GM23338 (cell line): ENCODE measurements at regions not wholly inside any gene's neighbourhood (a gene's known extent, or its start where the extent isn't known, plus 50 kb on each side); places are given as distances from the start of the nearest gene placed in this dataset.

ENCODE experiments used
- ATAC-seq: fragments of 200-7000 bp; cut with Tn5 transposase; 3 replicates; pipeline ENCODE4 v1.9.1; 2020
- DNase-seq: peaks from one replicate; pipeline ENCODE4 v3.0.0-alpha.2; 2015; ENCODE audit warnings: low spot score
- H2AFZ ChIP-seq: fragments of 200-600 bp; sonication (generic); 2 replicates; pipeline ENCODE4 v1.8.0; 2016; ENCODE audit warnings: antibody characterized with exemption, mild to moderate bottlenecking, moderate library complexity
- H3F3A ChIP-seq: fragments of 200-600 bp; sonication (generic); replicated peaks from 2 replicates; pipeline ENCODE4 v1.8.0; 2017; ENCODE audit warnings: antibody characterized with exemption, mixed run types, low read depth
- H3K27ac ChIP-seq: fragments of 200-600 bp; sonication (generic); 2 replicates; pipeline ENCODE4 v1.6.1; 2016; ENCODE audit warnings: low read depth
- H3K27me3 ChIP-seq: fragments of 200-600 bp; sonication (generic); 2 replicates; pipeline ENCODE4 v1.8.0; 2016; ENCODE audit warnings: mild to moderate bottlenecking, mixed run types, moderate library complexity; ENCODE audit not compliant: insufficient read depth
- H3K36me3 ChIP-seq: fragments of 200-600 bp; sonication (generic); 2 replicates; pipeline ENCODE4 v1.8.0; 2016; ENCODE audit warnings: mild to moderate bottlenecking; ENCODE audit not compliant: insufficient read depth
- H3K4me1 ChIP-seq: fragments of 200-600 bp; sonication (generic); 2 replicates; pipeline ENCODE4 v1.8.0; 2016; ENCODE audit warnings: mild to moderate bottlenecking, moderate library complexity; ENCODE audit not compliant: insufficient read depth
- H3K4me2 ChIP-seq: fragments of 200-600 bp; sonication (generic); 2 replicates; pipeline ENCODE4 v1.7.1; 2017; ENCODE audit warnings: mixed run types
- H3K4me3 ChIP-seq: fragments of 200-600 bp; sonication (generic); 2 replicates; pipeline ENCODE4 v1.6.1; 2016; ENCODE audit warnings: mixed run types
- H3K79me2 ChIP-seq: fragments of 200-600 bp; sonication (generic); replicated peaks from 2 replicates; pipeline ENCODE4 v1.8.0; 2017; ENCODE audit warnings: mild to moderate bottlenecking; ENCODE audit not compliant: insufficient read depth
- H3K9me2 ChIP-seq: fragments of 200-600 bp; sonication (generic); 2 replicates; pipeline ENCODE4 v1.8.0; 2017; ENCODE audit not compliant: insufficient read depth
- H4K20me1 ChIP-seq: fragments of 200-600 bp; sonication (generic); replicated peaks from 2 replicates; pipeline ENCODE4 v1.8.0; 2017; ENCODE audit warnings: mild to moderate bottlenecking; ENCODE audit not compliant: insufficient read depth
- H3K27ac Mint-ChIP-seq: 2 replicates; pipeline ENCODE4 v1.8.0; 2020; ENCODE audit warnings: inconsistent platforms, mild to moderate bottlenecking, moderate library complexity, mixed read lengths
- H3K27me3 Mint-ChIP-seq: 3 replicates; pipeline ENCODE4 v1.8.0; 2022; ENCODE audit warnings: low read depth, mild to moderate bottlenecking, moderate library complexity, mixed read lengths, inconsistent platforms; ENCODE audit not compliant: insufficient read depth, poor library complexity
- H3K36me3 Mint-ChIP-seq: 3 replicates; pipeline ENCODE4 v1.8.0; 2021; ENCODE audit warnings: low read depth, mild to moderate bottlenecking, inconsistent platforms, moderate library complexity, mixed read lengths
- H3K4me1 Mint-ChIP-seq: 3 replicates; pipeline ENCODE4 v1.8.0; 2020; ENCODE audit warnings: mild to moderate bottlenecking, inconsistent platforms, mixed read lengths
- H3K4me3 Mint-ChIP-seq: 3 replicates; pipeline ENCODE4 v1.8.0; 2021; ENCODE audit warnings: moderate library complexity, mild to moderate bottlenecking, inconsistent platforms, mixed read lengths
- H3K9me3 Mint-ChIP-seq: 3 replicates; pipeline ENCODE4 v1.8.0; 2020; ENCODE audit warnings: moderate library complexity, mild to moderate bottlenecking, inconsistent platforms, mixed read lengths
- CREB1 ChIP-seq: fragments of 250-450 bp; sonication (Bioruptor Pico); IDR thresholded peaks from 2 replicates; pipeline ENCODE4 v1.5.0; 2020; ENCODE audit warnings: low read depth, mild to moderate bottlenecking, moderate library complexity
- NANOG ChIP-seq: IDR thresholded peaks from 2 replicates; pipeline ENCODE4 v1.6.1; 2016; ENCODE audit warnings: antibody characterized with exemption, borderline replicate concordance
- STAT1 ChIP-seq: IDR thresholded peaks from one replicate; pipeline ENCODE4 v1.6.1; 2016; ENCODE audit warnings: antibody characterized with exemption; ENCODE audit not compliant: unreplicated experiment
- ZNF114 ChIP-seq: fragments of 250-450 bp; sonication (Bioruptor Pico); IDR thresholded peaks from 2 replicates; pipeline ENCODE4 v1.5.0; 2020; ENCODE audit warnings: mild to moderate bottlenecking, moderate library complexity
- TF ChIP-seq, protein P1 (sequence below): IDR thresholded peaks from 2 replicates; pipeline ENCODE4 v1.6.1; 2016; ENCODE audit warnings: antibody characterized with exemption
- TF ChIP-seq, protein P2 (sequence below), 2 experiments: fragments of 200-600 bp in 1 of 2; sonication (generic) in 1 of 2; conservative IDR thresholded peaks; 2 replicates each; pipeline versions ENCODE4 v1.5.1 to v1.6.1; 2016 to 2017; ENCODE audit warnings: antibody characterized with exemption in 2 of 2, low read depth in 2 of 2, mild to moderate bottlenecking in 2 of 2, moderate library complexity in 1 of 2
- TF ChIP-seq, protein P3 (sequence below): fragments of 250-450 bp; sonication (Bioruptor Pico); IDR thresholded peaks from 2 replicates; pipeline ENCODE4 v1.5.0; 2020; ENCODE audit warnings: mild to moderate bottlenecking, moderate library complexity

DNA sequence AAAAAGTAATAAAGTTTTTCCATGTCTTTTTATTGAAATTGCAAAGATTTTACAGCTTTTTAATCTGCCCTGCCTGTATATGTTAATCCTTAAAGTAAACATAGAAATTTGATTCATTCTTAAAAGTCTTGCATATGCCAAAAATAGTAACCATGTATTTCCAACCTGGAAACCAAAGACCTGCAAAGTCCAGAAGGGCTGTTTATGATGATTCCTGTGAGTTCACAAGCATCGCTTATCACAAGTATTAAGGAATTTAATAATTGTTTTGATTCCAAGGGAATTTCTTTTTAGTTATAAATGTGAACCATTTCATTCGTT lies 199.1 kb downstream of the PTPRC start:
- no peaks in the 10 kb centered on the region for H3K36me3 ChIP-seq
- H3K27me3 Mint-ChIP-seq, result no peaks in the 10 kb centered on the region
- H3F3A ChIP-seq, result no peaks in the 10 kb centered on the region
- DNase-seq, result no peak
- H3K4me1 Mint-ChIP-seq, result no peaks in the 10 kb centered on the region; the same call in 2 of the 3 replicates
- TF ChIP-seq, protein P1, sequence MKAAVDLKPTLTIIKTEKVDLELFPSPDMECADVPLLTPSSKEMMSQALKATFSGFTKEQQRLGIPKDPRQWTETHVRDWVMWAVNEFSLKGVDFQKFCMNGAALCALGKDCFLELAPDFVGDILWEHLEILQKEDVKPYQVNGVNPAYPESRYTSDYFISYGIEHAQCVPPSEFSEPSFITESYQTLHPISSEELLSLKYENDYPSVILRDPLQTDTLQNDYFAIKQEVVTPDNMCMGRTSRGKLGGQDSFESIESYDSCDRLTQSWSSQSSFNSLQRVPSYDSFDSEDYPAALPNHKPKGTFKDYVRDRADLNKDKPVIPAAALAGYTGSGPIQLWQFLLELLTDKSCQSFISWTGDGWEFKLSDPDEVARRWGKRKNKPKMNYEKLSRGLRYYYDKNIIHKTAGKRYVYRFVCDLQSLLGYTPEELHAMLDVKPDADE, result no peak
- TF ChIP-seq, protein P2, sequence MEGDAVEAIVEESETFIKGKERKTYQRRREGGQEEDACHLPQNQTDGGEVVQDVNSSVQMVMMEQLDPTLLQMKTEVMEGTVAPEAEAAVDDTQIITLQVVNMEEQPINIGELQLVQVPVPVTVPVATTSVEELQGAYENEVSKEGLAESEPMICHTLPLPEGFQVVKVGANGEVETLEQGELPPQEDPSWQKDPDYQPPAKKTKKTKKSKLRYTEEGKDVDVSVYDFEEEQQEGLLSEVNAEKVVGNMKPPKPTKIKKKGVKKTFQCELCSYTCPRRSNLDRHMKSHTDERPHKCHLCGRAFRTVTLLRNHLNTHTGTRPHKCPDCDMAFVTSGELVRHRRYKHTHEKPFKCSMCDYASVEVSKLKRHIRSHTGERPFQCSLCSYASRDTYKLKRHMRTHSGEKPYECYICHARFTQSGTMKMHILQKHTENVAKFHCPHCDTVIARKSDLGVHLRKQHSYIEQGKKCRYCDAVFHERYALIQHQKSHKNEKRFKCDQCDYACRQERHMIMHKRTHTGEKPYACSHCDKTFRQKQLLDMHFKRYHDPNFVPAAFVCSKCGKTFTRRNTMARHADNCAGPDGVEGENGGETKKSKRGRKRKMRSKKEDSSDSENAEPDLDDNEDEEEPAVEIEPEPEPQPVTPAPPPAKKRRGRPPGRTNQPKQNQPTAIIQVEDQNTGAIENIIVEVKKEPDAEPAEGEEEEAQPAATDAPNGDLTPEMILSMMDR (conservative IDR thresholded peaks at IDR 0.05; ENCODE audit: low read depth in 2 of 2), result no peak
- TF ChIP-seq STAT1, result no peak
- TF ChIP-seq, protein P3, sequence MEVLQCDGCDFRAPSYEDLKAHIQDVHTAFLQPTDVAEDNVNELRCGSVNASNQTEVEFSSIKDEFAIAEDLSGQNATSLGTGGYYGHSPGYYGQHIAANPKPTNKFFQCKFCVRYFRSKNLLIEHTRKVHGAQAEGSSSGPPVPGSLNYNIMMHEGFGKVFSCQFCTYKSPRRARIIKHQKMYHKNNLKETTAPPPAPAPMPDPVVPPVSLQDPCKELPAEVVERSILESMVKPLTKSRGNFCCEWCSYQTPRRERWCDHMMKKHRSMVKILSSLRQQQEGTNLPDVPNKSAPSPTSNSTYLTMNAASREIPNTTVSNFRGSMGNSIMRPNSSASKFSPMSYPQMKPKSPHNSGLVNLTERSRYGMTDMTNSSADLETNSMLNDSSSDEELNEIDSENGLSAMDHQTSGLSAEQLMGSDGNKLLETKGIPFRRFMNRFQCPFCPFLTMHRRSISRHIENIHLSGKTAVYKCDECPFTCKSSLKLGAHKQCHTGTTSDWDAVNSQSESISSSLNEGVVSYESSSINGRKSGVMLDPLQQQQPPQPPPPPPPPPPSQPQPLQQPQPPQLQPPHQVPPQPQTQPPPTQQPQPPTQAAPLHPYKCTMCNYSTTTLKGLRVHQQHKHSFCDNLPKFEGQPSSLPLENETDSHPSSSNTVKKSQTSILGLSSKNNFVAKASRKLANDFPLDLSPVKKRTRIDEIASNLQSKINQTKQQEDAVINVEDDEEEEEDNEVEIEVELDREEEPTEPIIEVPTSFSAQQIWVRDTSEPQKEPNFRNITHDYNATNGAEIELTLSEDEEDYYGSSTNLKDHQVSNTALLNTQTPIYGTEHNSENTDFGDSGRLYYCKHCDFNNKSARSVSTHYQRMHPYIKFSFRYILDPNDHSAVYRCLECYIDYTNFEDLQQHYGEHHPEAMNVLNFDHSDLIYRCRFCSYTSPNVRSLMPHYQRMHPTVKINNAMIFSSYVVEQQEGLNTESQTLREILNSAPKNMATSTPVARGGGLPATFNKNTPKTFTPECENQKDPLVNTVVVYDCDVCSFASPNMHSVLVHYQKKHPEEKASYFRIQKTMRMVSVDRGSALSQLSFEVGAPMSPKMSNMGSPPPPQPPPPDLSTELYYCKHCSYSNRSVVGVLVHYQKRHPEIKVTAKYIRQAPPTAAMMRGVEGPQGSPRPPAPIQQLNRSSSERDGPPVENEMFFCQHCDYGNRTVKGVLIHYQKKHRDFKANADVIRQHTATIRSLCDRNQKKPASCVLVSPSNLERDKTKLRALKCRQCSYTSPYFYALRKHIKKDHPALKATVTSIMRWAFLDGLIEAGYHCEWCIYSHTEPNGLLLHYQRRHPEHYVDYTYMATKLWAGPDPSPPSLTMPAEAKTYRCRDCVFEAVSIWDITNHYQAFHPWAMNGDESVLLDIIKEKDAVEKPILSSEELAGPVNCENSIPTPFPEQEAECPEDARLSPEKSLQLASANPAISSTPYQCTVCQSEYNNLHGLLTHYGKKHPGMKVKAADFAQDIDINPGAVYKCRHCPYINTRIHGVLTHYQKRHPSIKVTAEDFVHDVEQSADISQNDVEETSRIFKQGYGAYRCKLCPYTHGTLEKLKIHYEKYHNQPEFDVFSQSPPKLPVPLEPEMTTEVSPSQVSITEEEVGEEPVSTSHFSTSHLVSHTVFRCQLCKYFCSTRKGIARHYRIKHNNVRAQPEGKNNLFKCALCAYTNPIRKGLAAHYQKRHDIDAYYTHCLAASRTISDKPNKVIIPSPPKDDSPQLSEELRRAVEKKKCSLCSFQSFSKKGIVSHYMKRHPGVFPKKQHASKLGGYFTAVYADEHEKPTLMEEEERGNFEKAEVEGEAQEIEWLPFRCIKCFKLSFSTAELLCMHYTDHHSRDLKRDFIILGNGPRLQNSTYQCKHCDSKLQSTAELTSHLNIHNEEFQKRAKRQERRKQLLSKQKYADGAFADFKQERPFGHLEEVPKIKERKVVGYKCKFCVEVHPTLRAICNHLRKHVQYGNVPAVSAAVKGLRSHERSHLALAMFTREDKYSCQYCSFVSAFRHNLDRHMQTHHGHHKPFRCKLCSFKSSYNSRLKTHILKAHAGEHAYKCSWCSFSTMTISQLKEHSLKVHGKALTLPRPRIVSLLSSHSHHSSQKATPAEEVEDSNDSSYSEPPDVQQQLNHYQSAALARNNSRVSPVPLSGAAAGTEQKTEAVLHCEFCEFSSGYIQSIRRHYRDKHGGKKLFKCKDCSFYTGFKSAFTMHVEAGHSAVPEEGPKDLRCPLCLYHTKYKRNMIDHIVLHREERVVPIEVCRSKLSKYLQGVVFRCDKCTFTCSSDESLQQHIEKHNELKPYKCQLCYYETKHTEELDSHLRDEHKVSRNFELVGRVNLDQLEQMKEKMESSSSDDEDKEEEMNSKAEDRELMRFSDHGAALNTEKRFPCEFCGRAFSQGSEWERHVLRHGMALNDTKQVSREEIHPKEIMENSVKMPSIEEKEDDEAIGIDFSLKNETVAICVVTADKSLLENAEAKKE (CRISPR knock-in tag), result no peak
- no peak for TF ChIP-seq ZNF114 (CRISPR knock-in tag)
- no peak for TF ChIP-seq CREB1
- TF ChIP-seq NANOG, result no peak
- H3K9me2 ChIP-seq, result 0 out of 2 replicates have a peak, but pooled peaks cover 15% of the 10 kb centered on the region
- H3K4me3 Mint-ChIP-seq, result no peak overlapping the region
- H3K27ac Mint-ChIP-seq, result no peak overlapping the region
- no peaks in the 10 kb centered on the region for H3K9me3 Mint-ChIP-seq
- H3K79me2 ChIP-seq, result no peaks in the 10 kb centered on the region
- no peak overlapping the region for H3K4me3 ChIP-seq
- ATAC-seq, result no peak
- no peak overlapping the region for H3K27ac ChIP-seq
- no peaks in the 10 kb centered on the region for H3K27me3 ChIP-seq
- H3K36me3 Mint-ChIP-seq, result no peaks in the 10 kb centered on the region
- H3K4me2 ChIP-seq, result no peak overlapping the region
- H2AFZ ChIP-seq, result no peak overlapping the region
- H3K4me1 ChIP-seq, result no peaks in the 10 kb centered on the region
- H4K20me1 ChIP-seq, result no peaks in the 10 kb centered on the region
